Esophagus muscularis mucosa (tissue), 4 donors: ENCODE measurements at regions not wholly inside any gene's neighbourhood (a gene's known extent, or its start where the extent isn't known, plus 50 kb on each side); places are given as distances from the start of the nearest gene placed in this dataset.

Source experiments
- DNase-seq: peaks from one replicate; pipeline ENCODE4 v3.0.0-alpha.2; 2017; ENCODE audit errors: extremely low spot score
- H3K27ac ChIP-seq, 4 donors: fragments of 200-600 bp; sonication (generic); replicated peaks in 1 of 4; 1 replicate in 3 of 4; 2 replicates in 1 of 4; pipeline ENCODE4 v1.5.1; 2016 to 2019; ENCODE audit warnings: mild to moderate bottlenecking in 1 of 4
- H3K27me3 ChIP-seq, 4 donors: fragments of 200-600 bp; sonication (generic); one replicate each; pipeline versions ENCODE4 v1.5.1 to v1.6.0; 2016 to 2019
- H3K36me3 ChIP-seq, 4 donors: fragments of 200-600 bp; sonication (generic); one replicate each; pipeline ENCODE4 v1.5.1; 2016 to 2019
- H3K4me1 ChIP-seq, 4 donors: fragments of 200-600 bp; sonication (generic); one replicate each; pipeline ENCODE4 v1.5.1; 2016 to 2019
- H3K4me3 ChIP-seq, 4 donors: fragments of 200-600 bp; sonication (generic); 1 replicate in 2 of 4; 2 replicates in 2 of 4; pipeline ENCODE4 v1.5.1; 2016 to 2019; ENCODE audit warnings: mild to moderate bottlenecking in 4 of 4, moderate library complexity in 1 of 4
- H3K9me3 ChIP-seq, 4 donors: fragments of 200-600 bp; sonication (generic); 1 replicate in 3 of 4; 2 replicates in 1 of 4; pipeline ENCODE4 v1.5.1; 2016 to 2019
- CTCF ChIP-seq, 3 experiments: fragments of 200-600 bp in 2 of 3; fragments of 450-650 bp in 1 of 3; sonication (generic) in 2 of 3; IDR thresholded peaks; one replicate each; pipeline ENCODE4 v1.5.1; 2017 to 2019; ENCODE audit warnings: antibody characterized with exemption in 3 of 3, mild to moderate bottlenecking in 2 of 3, moderate library complexity in 1 of 3
- EP300 ChIP-seq: sonication (generic); formaldehyde crosslinking; IDR thresholded peaks from one replicate; pipeline ENCODE4 v1.6.1; 2017; ENCODE audit warnings: antibody characterized with exemption
- POLR2A ChIP-seq: fragments of 450-650 bp; IDR thresholded peaks from one replicate; pipeline ENCODE4 v1.6.1; 2017; ENCODE audit warnings: antibody characterized with exemption, moderate library complexity, mild to moderate bottlenecking, low read depth
- POLR2AphosphoS5 ChIP-seq, 2 donors: sonication (generic); formaldehyde crosslinking; IDR thresholded peaks; one replicate each; pipeline ENCODE4 v1.6.1; 2017; ENCODE audit warnings: antibody characterized with exemption in 2 of 2
- WGBS: methylation state at CpG from one replicate; pipeline ENCODE4 v1.1.5; 2018; 5-methylcytosine and 5-hydroxymethylcytosine counted together
- intact Hi-C: fragments of 100-400 bp; cut with DNase I; formaldehyde crosslinking; loops from one replicate; pipeline ENCODE4 v1.15.1; 2023

- TF ChIP-seq EP300 (no peak), CTCF (IDR thresholded peaks at IDR 0.05) (no peak), POLR2A (no peak), POLR2AphosphoS5 (IDR thresholded peaks at IDR 0.05) (no peak)
- Histone ChIP-seq H3K27me3 (no peaks in the 10 kb centered on the region), H3K36me3 (no peaks in the 10 kb centered on the region), H3K9me3 (peaks cover 0 to 15% (median 11%) of the 10 kb centered on the region in 4 donors), H3K27ac (no peak overlapping the region), H3K4me3 (no peak overlapping the region), H3K4me1 (no peaks in the 10 kb centered on the region)
- peak; percentile 89 for DNase-seq
- intact Hi-C loops: no loop called here
- WGBS: 77% methylated on average over 8 of the region's 8 CpGs
These were observed 148.4 kb downstream of the RTP4 start for GRCh38 chr3:187516446-187517185.

DNA sequence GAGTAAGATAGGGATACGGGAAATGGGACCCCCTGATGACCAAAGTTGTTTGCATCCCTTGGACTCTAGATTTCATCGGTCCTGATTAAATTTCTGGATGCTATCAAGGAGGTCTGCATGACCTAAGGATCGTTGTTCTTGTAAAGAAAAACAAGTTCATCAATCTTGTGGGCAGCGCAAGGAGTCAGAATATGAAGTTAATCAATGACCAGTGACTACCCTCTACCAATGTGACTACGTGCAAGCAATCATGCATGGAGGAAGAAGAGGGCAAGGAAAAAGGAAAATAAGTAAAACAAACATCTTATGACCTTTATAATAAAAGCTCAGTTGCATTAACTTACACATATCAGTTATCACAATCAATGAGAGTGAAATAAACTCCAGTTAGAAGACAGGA, 139.7 kb downstream of the RTP4 start:
- H3K9me3 ChIP-seq: peaks cover 0 to 10% (median 9%) of the 10 kb centered on the region in 4 donors
- no peaks in the 10 kb centered on the region for H3K27me3 ChIP-seq
- 49% methylated on average over 5 of the region's 5 CpGs for WGBS
- no peaks in the 10 kb centered on the region for H3K36me3 ChIP-seq
- no peak overlapping the region for H3K27ac ChIP-seq
- no peaks in the 10 kb centered on the region for H3K4me1 ChIP-seq
- H3K4me3 ChIP-seq: no peak overlapping the region
- TF ChIP-seq POLR2A (no peak), CTCF (IDR thresholded peaks at IDR 0.05) (no peak), POLR2AphosphoS5 (IDR thresholded peaks at IDR 0.05) (no peak), EP300 (no peak)
- intact Hi-C loops: no loop called here
- DNase-seq: no peak

- H3K4me1 ChIP-seq: no peaks in the 10 kb centered on the region
- no peak overlapping the region for H3K27ac ChIP-seq
- peaks cover 0 to 4% (median 3%) of the 10 kb centered on the region in 4 donors for H3K9me3 ChIP-seq
- 53% methylated on average over 1 of the region's 1 CpG for WGBS
- no peaks in the 10 kb centered on the region for H3K27me3 ChIP-seq
- no peak overlapping the region for H3K4me3 ChIP-seq
- no peak for TF ChIP-seq CTCF (IDR thresholded peaks at IDR 0.05)
- TF ChIP-seq POLR2A: no peak
- TF ChIP-seq POLR2AphosphoS5 (IDR thresholded peaks at IDR 0.05): no peak
- no peak for TF ChIP-seq EP300
- DNase-seq: no peak
- no peaks in the 10 kb centered on the region for H3K36me3 ChIP-seq
- intact Hi-C loops: no loop called here
These were observed 139.1 kb downstream of the RTP4 start for GRCh38 chr3:187507266-187507665.

DNA sequence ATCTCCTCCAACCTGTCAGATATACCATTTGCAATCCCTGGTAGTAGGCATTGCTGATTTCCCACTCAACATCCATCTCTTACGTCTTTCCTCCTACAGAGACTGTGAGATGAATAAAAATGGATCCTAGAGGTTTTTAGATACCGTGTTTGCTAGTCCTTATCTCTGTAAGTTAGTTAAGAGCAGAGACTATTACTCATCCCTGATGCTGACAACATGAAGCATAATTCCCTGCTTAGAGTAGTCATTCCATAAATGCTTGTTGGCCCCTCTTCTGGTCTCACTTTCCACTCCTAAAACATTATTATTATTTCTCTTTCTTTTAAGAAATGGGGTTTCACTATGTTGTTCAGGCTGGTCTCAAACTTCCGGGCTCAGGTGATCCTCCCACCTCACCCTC, 136.2 kb downstream of the RTP4 start:
- peak; percentile 53 for DNase-seq
- Histone ChIP-seq H3K36me3 (no peaks in the 10 kb centered on the region), H3K9me3 (no peaks in the 10 kb centered on the region), H3K27ac (no peak overlapping the region), H3K27me3 (no peaks in the 10 kb centered on the region), H3K4me3 (no peak overlapping the region), H3K4me1 (no peaks in the 10 kb centered on the region)
- TF ChIP-seq POLR2A: no peak
- no peak for TF ChIP-seq EP300
- TF ChIP-seq POLR2AphosphoS5 (IDR thresholded peaks at IDR 0.05): no peak
- TF ChIP-seq CTCF (IDR thresholded peaks at IDR 0.05): no peak
- intact Hi-C loops: no loop called here
- 84% methylated on average over 3 of the region's 3 CpGs for WGBS

GRCh38 chr3:187498211-187498724, 130.1 kb downstream of the RTP4 start:
- no peaks in the 10 kb centered on the region for H3K27me3 ChIP-seq
- no peaks in the 10 kb centered on the region for H3K36me3 ChIP-seq
- TF ChIP-seq EP300: no peak
- TF ChIP-seq CTCF (IDR thresholded peaks at IDR 0.05): no peak
- no peak for TF ChIP-seq POLR2AphosphoS5 (IDR thresholded peaks at IDR 0.05)
- TF ChIP-seq POLR2A: no peak
- H3K4me1 ChIP-seq: no peaks in the 10 kb centered on the region
- WGBS: 51% methylated on average over 3 of the region's 3 CpGs
- no peaks in the 10 kb centered on the region for H3K9me3 ChIP-seq
- no peak overlapping the region for H3K4me3 ChIP-seq
- peak; percentile 12 for DNase-seq
- no peak overlapping the region for H3K27ac ChIP-seq
- intact Hi-C loops: no loop called here
